HG02973 (cell line): ENCODE measurements at regions not wholly inside any gene's neighbourhood (a gene's known extent, or its start where the extent isn't known, plus 50 kb on each side); places are given as distances from the start of the nearest gene placed in this dataset.

Experiments
- ATAC-seq: cut with Tn5 transposase; IDR thresholded peaks from one replicate; pipeline ENCODE4 v1.9.1; 2021; ENCODE audit warnings: moderate library complexity; ENCODE audit not compliant: unreplicated experiment

- ATAC-seq = no peak
These were observed 237.6 kb upstream of the UBE2E3 start for GRCh38 chr2:180742801-180743200.

- no peak for ATAC-seq
These were observed 241.3 kb upstream of the UBE2E3 start for GRCh38 chr2:180739070-180739469.

GRCh38 chr2:180735799-180736198 lies 244.6 kb upstream of the UBE2E3 start:
- no peak for ATAC-seq

- no peak for ATAC-seq
These were observed 246.0 kb upstream of the UBE2E3 start for GRCh38 chr2:180734382-180734781.

DNA sequence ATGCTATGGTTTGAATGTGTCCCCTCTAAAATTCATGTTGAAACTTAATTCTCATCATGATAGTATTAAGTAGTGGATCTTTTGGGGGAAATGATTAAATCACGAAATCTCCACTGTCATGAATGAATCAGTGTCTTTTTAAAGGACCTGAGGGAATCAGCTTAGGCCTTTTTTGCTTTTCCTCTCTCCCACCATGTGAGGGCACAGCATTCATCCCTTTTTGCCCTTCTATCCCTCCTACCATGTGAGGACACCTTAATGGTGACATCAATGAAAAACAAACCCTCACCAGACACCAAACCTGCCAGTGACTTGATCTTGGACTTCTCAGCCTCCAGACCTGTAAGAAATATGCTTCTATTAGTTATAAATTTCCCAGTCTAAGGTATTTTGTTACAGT lies 247.1 kb upstream of the UBE2E3 start:
- no peak for ATAC-seq

- ATAC-seq = no peak
These were observed 248.1 kb upstream of the UBE2E3 start for GRCh38 chr2:180732337-180732736.

DNA sequence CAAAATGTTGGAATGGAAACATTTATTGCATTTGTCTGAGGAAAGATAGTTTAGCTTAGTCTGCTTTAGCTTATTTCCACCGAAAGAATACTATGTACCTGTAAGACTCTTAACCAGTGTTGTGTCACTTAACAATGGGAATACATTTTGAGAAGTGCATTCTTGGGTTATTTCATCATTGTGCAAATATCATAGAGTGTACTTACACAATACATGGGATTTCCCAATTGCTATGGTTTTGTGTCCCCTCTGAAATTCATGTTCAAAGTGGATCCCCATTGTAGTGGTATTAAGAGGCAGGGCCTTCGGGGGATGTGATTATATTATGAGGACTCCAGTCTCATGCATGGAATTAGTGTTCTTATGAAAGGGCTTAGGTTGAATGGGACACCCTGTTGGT lies 249.4 kb upstream of the UBE2E3 start:
- ATAC-seq = no peak

- ATAC-seq = no peak
These were observed 251.4 kb upstream of the UBE2E3 start for GRCh38 chr2:180728928-180729559.

DNA sequence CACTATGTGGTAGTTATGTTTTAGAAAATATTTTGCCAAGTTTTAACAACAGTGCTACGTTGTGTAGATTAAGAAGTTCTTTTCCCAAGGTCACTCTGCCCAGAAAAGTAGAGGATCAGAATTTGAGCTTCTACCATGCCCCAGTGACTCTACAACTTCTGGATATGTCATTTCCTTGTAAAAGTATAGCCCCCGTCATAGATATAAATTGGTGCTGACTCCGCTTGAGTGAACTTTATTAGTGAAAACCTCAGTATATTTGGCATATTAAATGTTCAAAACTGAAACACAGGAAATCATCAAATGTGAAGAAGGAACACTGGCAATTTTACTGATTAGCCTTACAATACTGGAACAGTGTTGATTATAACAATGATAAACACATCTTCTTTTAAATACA lies 256.7 kb upstream of the UBE2E3 start:
- ATAC-seq = no peak

DNA sequence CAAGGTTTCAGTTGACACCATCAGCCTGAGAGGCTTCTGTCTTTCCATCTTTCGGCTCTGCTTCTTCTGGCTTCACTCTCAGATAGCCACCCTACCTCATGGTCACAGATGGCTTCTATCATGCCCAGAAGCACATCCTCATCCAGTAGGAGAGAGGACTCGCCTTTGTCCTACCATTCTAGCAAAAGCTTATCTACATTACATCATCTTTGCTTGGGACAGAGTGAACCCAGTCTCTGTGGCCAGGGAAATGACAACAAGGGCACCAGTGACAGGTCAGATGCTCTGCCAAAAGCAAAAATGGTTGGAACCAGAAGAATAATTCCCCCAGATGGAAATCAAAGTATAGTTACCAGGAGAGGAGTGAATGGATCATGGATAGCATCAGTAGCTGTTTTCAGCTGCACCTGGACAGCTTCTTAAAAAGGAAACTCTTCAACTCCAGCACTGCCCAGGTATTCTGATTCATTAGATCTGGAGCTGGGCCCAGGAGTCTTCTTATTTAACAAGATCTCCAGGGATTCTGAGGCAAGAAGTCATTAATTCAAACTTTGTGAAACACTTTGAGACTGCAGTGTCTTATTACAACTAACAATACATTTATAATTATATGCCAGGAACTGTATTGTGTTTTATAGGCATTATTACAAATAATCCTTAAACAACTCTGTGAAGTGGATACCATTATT lies 257.7 kb upstream of the UBE2E3 start:
- no peak for ATAC-seq

DNA sequence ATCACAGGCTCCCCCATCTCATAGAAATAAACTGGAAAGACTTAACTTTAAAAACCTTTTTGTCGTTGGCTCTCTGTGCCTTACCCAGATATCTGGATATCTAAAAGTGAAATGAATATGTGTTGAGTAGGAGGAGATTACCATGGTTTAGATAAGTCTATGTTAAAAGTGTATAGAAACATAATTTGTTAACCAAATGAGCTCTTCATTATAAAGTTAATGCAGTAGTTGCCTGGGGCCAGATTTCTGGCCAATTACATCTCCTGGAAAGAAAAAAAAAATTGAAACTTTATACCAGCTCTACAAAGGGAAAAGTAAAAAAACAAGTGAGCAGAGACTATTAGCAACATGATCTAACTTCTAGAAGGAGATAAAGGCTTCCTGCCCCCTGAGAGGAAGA lies 259.6 kb upstream of the UBE2E3 start:
- ATAC-seq = no peak

DNA sequence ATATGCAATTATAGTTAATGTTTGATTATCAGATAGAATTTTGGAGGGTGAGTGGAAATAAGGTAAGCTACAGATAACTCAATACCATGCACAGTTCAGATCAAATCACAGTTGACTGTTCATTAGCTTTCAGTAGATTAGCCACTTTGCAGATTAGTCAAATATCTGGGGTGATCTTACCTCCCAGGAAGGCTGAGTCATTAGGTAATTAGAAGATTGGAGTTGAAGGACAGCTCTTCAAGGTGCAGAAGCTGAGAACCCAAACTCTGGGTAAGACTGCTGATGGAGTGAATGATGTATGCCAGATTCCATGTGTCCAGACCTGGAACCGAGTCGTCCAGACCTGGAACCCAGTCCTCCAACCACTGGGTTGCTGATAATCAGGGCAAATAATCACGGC lies 262.8 kb upstream of the UBE2E3 start:
- no peak for ATAC-seq

- ATAC-seq = no peak
These were observed 263.9 kb upstream of the UBE2E3 start for GRCh38 chr2:180716186-180717180.

DNA sequence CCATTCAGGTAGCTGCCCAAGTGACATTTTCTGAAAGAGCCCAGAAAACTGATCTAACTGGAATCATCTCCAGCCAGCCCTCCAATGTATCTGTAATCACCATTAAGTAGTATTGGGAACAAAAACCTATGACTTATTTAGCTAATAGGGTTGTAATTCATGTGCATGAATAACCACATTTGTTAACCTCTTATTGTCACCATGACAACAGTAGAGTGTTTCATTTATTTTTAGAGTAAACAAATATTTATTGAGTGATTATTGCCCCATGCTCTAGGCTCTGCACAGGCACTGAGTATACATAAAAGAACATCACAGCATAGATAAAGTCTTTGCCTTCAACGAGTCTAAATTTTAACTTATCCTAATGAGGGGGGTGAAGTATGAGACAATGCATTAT lies 265.4 kb upstream of the UBE2E3 start:
- ATAC-seq = no peak

GRCh38 chr2:180709392-180710145 lies 270.8 kb upstream of the UBE2E3 start:
- ATAC-seq = no peak

DNA sequence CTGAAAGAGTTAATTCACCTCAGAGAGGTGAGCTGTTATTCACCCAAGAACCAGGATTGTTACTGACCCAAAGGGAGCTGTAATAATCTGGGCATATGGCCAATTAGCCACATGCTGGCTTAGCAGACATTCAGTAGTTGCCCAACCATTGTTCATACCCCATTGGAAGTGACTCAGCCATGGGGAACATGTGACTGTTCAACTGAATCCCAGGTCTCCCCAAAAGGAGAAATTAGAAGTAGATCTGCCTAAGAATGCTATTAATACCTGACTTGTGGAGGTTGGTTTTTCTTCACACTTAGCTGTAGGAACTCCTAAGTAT lies 272.6 kb upstream of the UBE2E3 start:
- no peak for ATAC-seq

- no peak for ATAC-seq
These were observed 273.1 kb upstream of the UBE2E3 start for GRCh38 chr2:180707175-180707883.

- no peak for ATAC-seq
These were observed 273.7 kb upstream of the UBE2E3 start for GRCh38 chr2:180706694-180707093.

GRCh38 chr2:180705551-180705950 lies 274.9 kb upstream of the UBE2E3 start:
- ATAC-seq = no peak

DNA sequence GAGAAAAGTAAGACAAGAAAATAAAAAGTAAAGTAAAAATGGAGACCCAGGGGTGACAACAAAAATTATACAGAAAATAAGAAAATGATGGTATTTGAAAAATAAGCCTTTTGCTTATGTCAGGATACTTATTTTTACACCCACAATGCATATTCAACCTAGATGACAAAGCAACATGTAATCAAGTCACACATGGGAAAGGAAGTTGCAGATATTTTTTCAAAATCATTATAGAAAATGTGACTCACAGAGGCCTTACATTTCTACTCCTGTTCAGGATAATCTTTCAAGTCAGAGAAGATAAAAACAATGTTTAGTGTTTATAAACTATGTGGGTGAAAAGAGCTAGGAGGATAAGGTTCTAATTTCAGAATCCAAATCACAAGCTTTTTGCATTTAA lies 275.3 kb upstream of the UBE2E3 start:
- ATAC-seq = no peak
